GM12873 (cell line): ENCODE measurements at regions not wholly inside any gene's neighbourhood (a gene's known extent, or its start where the extent isn't known, plus 50 kb on each side); places are given as distances from the start of the nearest gene placed in this dataset.

ENCODE experiments used
- CTCF ChIP-seq: IDR thresholded peaks from 2 replicates; pipeline ENCODE4 v1.5.1; 2012; ENCODE audit warnings: low read depth, mild to moderate bottlenecking, moderate library complexity, low read length, control low read depth; ENCODE audit not compliant: insufficient read depth; ENCODE audit errors: missing control alignments

- no peak for TF ChIP-seq CTCF
Measured at GRCh38 chr6:20263059-20263458, 50.8 kb upstream of the MBOAT1 start.

- TF ChIP-seq CTCF: no peak
Measured at GRCh38 chr6:20265842-20266241, 53.6 kb upstream of the MBOAT1 start.

- no peak for TF ChIP-seq CTCF
Measured at GRCh38 chr6:20266851-20267608, 54.8 kb upstream of the MBOAT1 start.

GRCh38 chr6:20269181-20269580 is 56.9 kb upstream of the MBOAT1 start:
- no peak for TF ChIP-seq CTCF

- no peak for TF ChIP-seq CTCF
Measured at GRCh38 chr6:20271818-20272217, 59.5 kb upstream of the MBOAT1 start.

GRCh38 chr6:20274137-20274536 is 61.9 kb upstream of the MBOAT1 start:
- no peak for TF ChIP-seq CTCF

GRCh38 chr6:20279051-20279450 is 66.8 kb upstream of the MBOAT1 start:
- TF ChIP-seq CTCF: no peak
